ENCODE measurements at regions not wholly inside any gene's neighbourhood (a gene's known extent, or its start where the extent isn't known, plus 50 kb on each side); places are given as distances from the start of the nearest gene placed in this dataset.

DNA sequence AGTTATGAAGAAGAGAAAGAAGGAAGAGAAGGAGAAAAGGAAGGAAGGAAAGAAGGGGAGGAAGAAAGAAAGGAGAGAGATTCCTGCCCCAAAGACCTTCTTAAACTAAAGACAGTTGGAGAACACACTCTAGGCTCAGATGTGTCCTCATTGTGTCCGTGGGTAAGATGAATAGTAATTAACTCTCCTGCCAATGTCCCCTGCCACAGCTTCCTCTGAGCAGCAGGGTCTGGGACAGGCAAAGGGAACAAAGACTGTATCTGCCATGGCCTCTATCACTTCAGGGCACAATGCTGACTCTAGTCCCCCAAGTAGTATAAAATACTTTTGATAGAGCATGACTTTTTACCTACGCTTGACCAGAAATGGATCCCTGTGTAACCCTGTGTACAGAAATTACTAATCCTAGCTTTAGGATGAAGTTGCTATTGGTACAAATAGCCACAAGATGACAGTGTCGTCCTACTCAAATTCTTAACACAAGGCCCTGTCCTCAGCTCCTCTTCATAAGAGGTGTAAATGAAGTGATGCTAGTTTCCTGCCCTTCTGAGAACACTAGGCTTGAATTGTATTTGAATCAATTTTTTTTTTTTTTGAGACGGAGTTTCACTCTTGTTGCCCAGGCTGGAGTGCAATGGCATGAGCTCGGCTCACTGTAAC is 186.2 kb upstream of the GPR12 start:
- H3K4me3 ChIP-seq = no peak overlapping the region
- ChIA-PET SMC1A (ENCODE audit: uncharacterized antibody, unreplicated experiment) (interaction anchor here (0.8 to 3.0 kb wide), 21 partner anchors 10 to 883 kb away, joined by 3 to 21 read pairs (median 4); no protein-coding TSS in a partner anchor), CTCF (interaction anchor here (0.6 to 3.3 kb wide), 32 partner anchors 11 to 1841 kb away, joined by 3 to 51 read pairs (median 4); partner anchors contain the start of gene RASL11A), POLR2A (interaction anchor here (0.6 kb wide), 2 partner anchors 239 to 873 kb away, joined by 3 read pairs; no protein-coding TSS in a partner anchor), RAD21 (ENCODE audit: unreplicated experiment) (interaction anchor here (0.6 to 2.9 kb wide), 19 partner anchors 10 to 882 kb away, joined by 3 to 42 read pairs (median 4); no protein-coding TSS in a partner anchor)
- no peaks in the 10 kb centered on the region for H3K4me1 ChIP-seq (ENCODE audit: control insufficient read depth, insufficient read depth, low read length)
- no peak for FAIRE-seq
- no peak overlapping the region for H3K9ac ChIP-seq (ENCODE audit: control insufficient read depth, insufficient read depth, low read length)
- no peak for TF ChIP-seq NBN (IDR thresholded peaks at IDR 0.05)
- peak; percentile 68 to 86 (median 71) for TF ChIP-seq CTCF (IDR thresholded peaks at IDR 0.05 in 2 of 3, conservative IDR thresholded peaks at IDR 0.05 in 1 of 3; ENCODE audit: control insufficient read depth in 2 of 3, extremely low read depth in 1 of 3, insufficient read depth in 1 of 3, low read depth in 3 of 3, low read length in 3 of 3)
- no peak for TF ChIP-seq HSF1 (IDR thresholded peaks at IDR 0.05; ENCODE audit: low read depth, low read length)
- TF ChIP-seq RAD21 (IDR thresholded peaks at IDR 0.05; ENCODE audit: insufficient read depth, low read depth, low read length) = peak; percentile 82
- peak; percentile 32; the same call in 1 of the 2 replicates for TF ChIP-seq JUNB (IDR thresholded peaks at IDR 0.05)
- TF ChIP-seq NFIC (IDR thresholded peaks at IDR 0.05; ENCODE audit: low read depth, low read length) = no peak
- peak; percentile 68 for TF ChIP-seq IRF4 (IDR thresholded peaks at IDR 0.05; ENCODE audit: low read depth, low read length)
- no peak for TF ChIP-seq ETV6 (conservative IDR thresholded peaks at IDR 0.05 in 1 of 2, IDR thresholded peaks at IDR 0.05 in 1 of 2; ENCODE audit: borderline replicate concordance in 1 of 2, low read depth in 1 of 2)
- peak; percentile 83 for TF ChIP-seq SMC3 (IDR thresholded peaks at IDR 0.05; ENCODE audit: borderline replicate concordance, low read length)
- in situ Hi-C loops (cut with MboI) = no loop called here
- no peak overlapping the region for H3K27ac ChIP-seq (ENCODE audit: control insufficient read depth, insufficient read depth)
- no peak overlapping the region for H3K4me2 ChIP-seq (ENCODE audit: control insufficient read depth, insufficient read depth)
- H2AFZ ChIP-seq (ENCODE audit: control insufficient read depth, low read depth, low read length) = no peak overlapping the region
- H3K9me3 ChIP-seq (replicated peaks; ENCODE audit: control insufficient read depth, insufficient read depth, low read length) = no peaks in the 10 kb centered on the region
- H3K79me2 ChIP-seq (ENCODE audit: control insufficient read depth, insufficient read depth, low read length) = no peaks in the 10 kb centered on the region
- WGBS (ENCODE audit: insufficient coverage, insufficient replicate concordance, low lambda C conversion rate, missing lambda C conversion rate) = 8% methylated on average over 5 of the region's 5 CpGs
- peak; percentile 95 for ATAC-seq
- peaks cover 0 to 1% of the 10 kb centered on the region in 2 experiments; a peak in 1 of 4 replicates for H3K27me3 ChIP-seq (replicated peaks in 1 of 2; ENCODE audit: control insufficient read depth in 2 of 2, insufficient read depth in 2 of 2, low read length in 1 of 2)
- no TSS peak for BruUV-seq (replicated peaks)
- no peaks in the 10 kb centered on the region for H3K36me3 ChIP-seq (ENCODE audit: control insufficient read depth in 2 of 2, insufficient read depth in 2 of 2, low read length in 1 of 2)
- H4K20me1 ChIP-seq (ENCODE audit: control insufficient read depth, insufficient read depth) = no peaks in the 10 kb centered on the region
- peak; percentile 16 for DNase-seq (ENCODE audit: low read depth, low spot score)
- intact Hi-C loops (cut with micrococcal nuclease; ENCODE audit: unreplicated experiment) = loop anchor here (1.0 kb wide), 1 partner anchor 412 kb away; no protein-coding TSS in a partner anchor

Data from GM12878 (cell line).